Natural killer cell (primary cell): ENCODE measurements at regions not wholly inside any gene's neighbourhood (a gene's known extent, or its start where the extent isn't known, plus 50 kb on each side); places are given as distances from the start of the nearest gene placed in this dataset.

Source experiments
- ATAC-seq, 3 donors: fragments of 150-1000 bp in 2 of 3; fragments of 200-7000 bp in 1 of 3; cut with Tn5 transposase; 1 replicate in 1 of 3; 2 replicates in 2 of 3; pipeline ENCODE4 v1.10.0; 2021; ENCODE audit warnings: mild to moderate bottlenecking in 2 of 3, moderate library complexity in 2 of 3
- DNase-seq, 2 donors: peaks; one replicate each; pipeline versions ENCODE4 v3.0.0 to v3.0.0-alpha.2; 2013 to 2021; ENCODE audit warnings: mixed read lengths in 1 of 2
- H3K27ac ChIP-seq: one replicate; pipeline ENCODE4 v1.5.1; 2013; ENCODE audit warnings: mild to moderate bottlenecking, low read length
- H3K27me3 ChIP-seq: one replicate; pipeline ENCODE4 v1.6.1; 2013; ENCODE audit warnings: low read length; ENCODE audit not compliant: control insufficient read depth, insufficient read depth
- H3K36me3 ChIP-seq: one replicate; pipeline ENCODE4 v1.6.1; 2013; ENCODE audit warnings: low read length; ENCODE audit not compliant: control insufficient read depth, insufficient read depth
- H3K4me1 ChIP-seq: one replicate; pipeline ENCODE4 v1.6.1; 2013; ENCODE audit warnings: low read length; ENCODE audit not compliant: control insufficient read depth, insufficient read depth
- H3K4me3 ChIP-seq: one replicate; pipeline ENCODE4 v1.5.1; 2013; ENCODE audit warnings: low read length
- H3K9me3 ChIP-seq: one replicate; pipeline ENCODE4 v1.6.1; 2013; ENCODE audit warnings: low read length; ENCODE audit not compliant: control insufficient read depth, insufficient read depth
- H3K27ac Mint-ChIP-seq, 2 donors: one replicate each; pipeline ENCODE4 v1.8.0; 2022; ENCODE audit warnings: mild to moderate bottlenecking in 2 of 2, mixed read lengths in 2 of 2, moderate library complexity in 1 of 2
- H3K27me3 Mint-ChIP-seq, 2 donors: one replicate each; pipeline ENCODE4 v1.8.0; 2022; ENCODE audit warnings: low read depth in 2 of 2, mixed read lengths in 2 of 2
- H3K36me3 Mint-ChIP-seq: one replicate; pipeline ENCODE4 v1.8.0; 2022; ENCODE audit warnings: mixed read lengths
- H3K4me1 Mint-ChIP-seq, 2 donors: one replicate each; pipeline ENCODE4 v1.8.0; 2022; ENCODE audit warnings: mixed read lengths in 2 of 2
- H3K4me3 Mint-ChIP-seq: one replicate; pipeline ENCODE4 v1.8.0; 2022; ENCODE audit warnings: mild to moderate bottlenecking, moderate library complexity, mixed read lengths
- H3K9me3 Mint-ChIP-seq, 2 donors: one replicate each; pipeline ENCODE4 v1.8.0; 2022; ENCODE audit warnings: mixed read lengths in 2 of 2
- CTCF ChIP-seq: fragments of 200-600 bp; IDR thresholded peaks from one replicate; pipeline ENCODE4 v1.8.0; 2022; ENCODE audit warnings: antibody characterized with exemption
- WGBS: methylation state at CpG from one replicate; pipeline ENCODE4 v1.1.7; 2013; ENCODE audit warnings: missing lambda C conversion rate; ENCODE audit not compliant: insufficient coverage; 5-methylcytosine and 5-hydroxymethylcytosine counted together
- intact Hi-C: fragments of 100-400 bp; cut with micrococcal nuclease; formaldehyde crosslinking; loops from one replicate; pipeline ENCODE4 v1.14.2; 2022

DNA sequence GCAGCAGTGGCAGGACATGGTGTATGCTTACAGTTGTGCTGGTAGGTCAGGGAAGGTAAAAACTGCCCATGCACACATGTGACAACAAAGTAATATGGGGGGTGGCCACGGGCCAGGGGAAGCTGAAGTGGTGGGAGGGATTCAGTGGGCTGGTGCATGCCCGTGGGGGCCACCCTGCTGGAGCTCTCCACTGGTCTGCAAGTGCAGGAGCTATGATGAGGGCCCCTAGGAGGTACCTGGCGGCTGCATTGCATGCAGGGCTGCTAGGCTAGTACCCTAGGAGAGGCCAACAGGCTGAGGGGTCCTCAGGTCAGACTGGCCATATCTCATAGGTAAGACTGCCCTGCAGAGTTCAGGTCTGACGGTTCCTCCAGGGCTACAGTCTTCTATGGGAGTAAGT, 265.9 kb downstream of the NUP35 start:
- intact Hi-C loops = no loop called here
- no peaks in the 10 kb centered on the region for H3K36me3 ChIP-seq
- no peak for DNase-seq
- Mint-ChIP-seq H3K9me3 (peaks cover 28 to 48% of the 10 kb centered on the region in 2 donors), H3K27me3 (no peaks in the 10 kb centered on the region), H3K36me3 (peaks cover 6% of the 10 kb centered on the region), H3K4me3 (no peak overlapping the region), H3K4me1 (no peaks in the 10 kb centered on the region), H3K27ac (no peak overlapping the region)
- H3K27ac ChIP-seq = no peak overlapping the region
- 82% methylated on average over 4 of the region's 4 CpGs for WGBS
- H3K9me3 ChIP-seq = peaks cover 15% of the 10 kb centered on the region
- TF ChIP-seq CTCF = no peak
- ATAC-seq = no peak
- H3K4me3 ChIP-seq = no peak overlapping the region
- no peaks in the 10 kb centered on the region for H3K27me3 ChIP-seq
- H3K4me1 ChIP-seq = no peaks in the 10 kb centered on the region

- ATAC-seq = no peak
- H3K36me3 ChIP-seq = no peaks in the 10 kb centered on the region
- H3K4me3 ChIP-seq = no peak overlapping the region
- no peaks in the 10 kb centered on the region for H3K4me1 Mint-ChIP-seq
- 92% methylated on average over 7 of the region's 7 CpGs for WGBS
- H3K27ac Mint-ChIP-seq = no peak overlapping the region
- no peaks in the 10 kb centered on the region for H3K27me3 ChIP-seq
- peaks cover 2% of the 10 kb centered on the region for H3K9me3 ChIP-seq
- TF ChIP-seq CTCF = no peak
- no peaks in the 10 kb centered on the region for H3K27me3 Mint-ChIP-seq
- H3K9me3 Mint-ChIP-seq = peaks cover 12 to 29% of the 10 kb centered on the region in 2 donors
- intact Hi-C loops = no loop called here
- H3K4me1 ChIP-seq = no peaks in the 10 kb centered on the region
- no peak for DNase-seq
- no peak overlapping the region for H3K27ac ChIP-seq
- H3K36me3 Mint-ChIP-seq = peaks cover 26% of the 10 kb centered on the region
- no peak overlapping the region for H3K4me3 Mint-ChIP-seq
These were observed 280.1 kb downstream of the NUP35 start for GRCh38 chr2:183404392-183404791.

- H3K27me3 ChIP-seq = no peaks in the 10 kb centered on the region
- no peak for TF ChIP-seq CTCF
- Mint-ChIP-seq H3K9me3 (peaks cover 18 to 32% of the 10 kb centered on the region in 2 donors), H3K36me3 (peaks cover 19% of the 10 kb centered on the region), H3K4me1 (no peaks in the 10 kb centered on the region), H3K4me3 (no peak overlapping the region), H3K27me3 (no peaks in the 10 kb centered on the region), H3K27ac (no peak overlapping the region)
- no peak for ATAC-seq
- DNase-seq = no peak
- H3K9me3 ChIP-seq = peaks cover 9% of the 10 kb centered on the region
- no peak overlapping the region for H3K4me3 ChIP-seq
- 0% methylated on average over 1 of the region's 1 CpG for WGBS
- no peak overlapping the region for H3K27ac ChIP-seq
- no peaks in the 10 kb centered on the region for H3K4me1 ChIP-seq
- intact Hi-C loops = no loop called here
- no peaks in the 10 kb centered on the region for H3K36me3 ChIP-seq
These were observed 284.3 kb downstream of the NUP35 start for GRCh38 chr2:183408562-183408961.

DNA sequence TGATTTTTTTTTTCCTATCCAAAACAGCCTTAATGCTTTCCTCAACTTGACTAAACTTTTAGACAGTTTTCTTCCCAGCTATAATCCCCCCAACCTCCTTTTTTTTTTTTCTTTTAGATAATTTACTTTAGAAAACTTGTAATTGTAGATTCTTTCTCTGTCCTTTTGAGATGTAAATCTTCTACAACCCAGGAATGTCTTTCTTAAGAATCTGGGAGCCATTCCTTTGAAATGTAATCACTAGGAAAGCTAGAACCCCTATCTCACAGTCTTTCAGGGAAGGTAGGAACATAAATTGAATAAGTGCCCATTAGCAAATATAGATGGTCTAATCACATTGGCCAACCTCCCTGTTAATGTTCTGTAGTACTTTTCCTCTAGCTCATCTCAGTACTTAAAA, 285.4 kb downstream of the NUP35 start:
- no peak overlapping the region for H3K4me3 ChIP-seq
- H3K36me3 ChIP-seq = no peaks in the 10 kb centered on the region
- no peak overlapping the region for H3K27ac ChIP-seq
- ATAC-seq (no peak), DNase-seq (no peak)
- peaks cover 16 to 29% of the 10 kb centered on the region in 2 donors for H3K9me3 Mint-ChIP-seq
- peaks cover 11% of the 10 kb centered on the region for H3K36me3 Mint-ChIP-seq
- no peaks in the 10 kb centered on the region for H3K27me3 Mint-ChIP-seq
- intact Hi-C loops = no loop called here
- TF ChIP-seq CTCF = no peak
- no peak overlapping the region for H3K4me3 Mint-ChIP-seq
- no peak overlapping the region for H3K27ac Mint-ChIP-seq
- no peaks in the 10 kb centered on the region for H3K4me1 Mint-ChIP-seq
- H3K9me3 ChIP-seq = peaks cover 8% of the 10 kb centered on the region
- H3K4me1 ChIP-seq = no peaks in the 10 kb centered on the region
- H3K27me3 ChIP-seq = no peaks in the 10 kb centered on the region
